Neutrophil (primary cell): ENCODE measurements at regions not wholly inside any gene's neighbourhood (a gene's known extent, or its start where the extent isn't known, plus 50 kb on each side); places are given as distances from the start of the nearest gene placed in this dataset.

Experiments used
- H3K27ac ChIP-seq: fragments of 200-600 bp; sonication (generic); 2 replicates; pipeline ENCODE4 v1.5.1; 2016; ENCODE audit warnings: mild to moderate bottlenecking, moderate library complexity
- H3K27me3 ChIP-seq: fragments of 200-600 bp; sonication (generic); 2 replicates; pipeline ENCODE4 v1.6.0; 2016; ENCODE audit warnings: mild to moderate bottlenecking
- H3K36me3 ChIP-seq: fragments of 200-600 bp; sonication (generic); 2 replicates; pipeline ENCODE4 v1.5.1; 2017
- H3K4me1 ChIP-seq, 2 experiments: fragments of 200-600 bp in 1 of 2; sonication (generic) in 1 of 2; 1 replicate in 1 of 2; 2 replicates in 1 of 2; pipeline versions ENCODE4 v1.5.1 to v1.6.1; 2013 to 2016; ENCODE audit warnings: low read depth in 1 of 2, low read length in 1 of 2, mild to moderate bottlenecking in 1 of 2, moderate library complexity in 1 of 2; ENCODE audit not compliant: control insufficient read depth in 1 of 2, insufficient read depth in 1 of 2
- H3K4me3 ChIP-seq, 2 experiments: fragments of 200-600 bp in 1 of 2; sonication (generic) in 1 of 2; 1 replicate in 1 of 2; 2 replicates in 1 of 2; pipeline ENCODE4 v1.5.1; 2013 to 2016; ENCODE audit warnings: low read depth in 1 of 2, low read length in 1 of 2, mild to moderate bottlenecking in 1 of 2, moderate library complexity in 1 of 2
- H3K9me3 ChIP-seq: fragments of 200-600 bp; sonication (generic); 2 replicates; pipeline ENCODE4 v1.5.1; 2016
- CTCF ChIP-seq: fragments of 200-600 bp; sonication (generic); IDR thresholded peaks from 2 replicates; pipeline ENCODE4 v1.5.1; 2016; ENCODE audit warnings: antibody characterized with exemption

GRCh38 chr5:155295111-155295510 is 281.6 kb downstream of the KIF4B start:
- TF ChIP-seq CTCF = no peak
- H3K4me3 ChIP-seq = no peak overlapping the region
- H3K27ac ChIP-seq = no peak overlapping the region
- no peaks in the 10 kb centered on the region for H3K36me3 ChIP-seq
- no peaks in the 10 kb centered on the region for H3K9me3 ChIP-seq
- H3K4me1 ChIP-seq = no peaks in the 10 kb centered on the region
- H3K27me3 ChIP-seq = no peaks in the 10 kb centered on the region

DNA sequence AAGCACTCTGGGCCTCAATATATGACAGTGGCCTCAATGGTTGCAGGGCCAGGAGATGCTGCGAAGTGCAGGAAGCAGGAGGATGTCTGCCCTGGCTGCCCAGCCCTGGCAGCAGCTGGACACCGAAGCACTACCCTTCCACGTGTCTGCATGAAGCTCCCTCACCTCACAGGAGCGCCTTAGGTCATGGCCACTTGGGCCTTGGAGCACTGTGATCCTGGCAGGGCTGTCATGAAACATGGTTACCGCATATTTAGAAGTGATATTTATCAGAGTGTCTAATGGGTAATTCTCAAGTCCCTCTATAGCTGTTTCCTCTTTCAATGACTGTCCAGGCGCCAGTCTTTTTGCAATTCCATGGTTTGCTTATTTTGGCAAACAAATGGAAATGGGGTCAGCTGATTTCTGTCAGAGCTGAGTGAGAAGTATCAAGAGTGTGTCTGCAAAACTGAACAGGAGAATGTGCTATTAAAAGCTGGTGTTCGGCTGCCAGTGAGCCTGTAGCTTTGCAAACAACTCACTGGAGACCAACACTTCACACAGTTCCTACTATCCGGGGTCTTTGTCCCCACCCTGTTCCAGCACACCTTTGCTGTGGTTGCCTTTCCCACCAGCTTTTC is 285.9 kb downstream of the KIF4B start:
- TF ChIP-seq CTCF = no peak
- H3K4me3 ChIP-seq = no peak overlapping the region
- H3K27me3 ChIP-seq = no peaks in the 10 kb centered on the region
- peaks cover 8 to 9% of the 10 kb centered on the region in 2 experiments for H3K4me1 ChIP-seq
- H3K27ac ChIP-seq = no peak overlapping the region
- no peaks in the 10 kb centered on the region for H3K36me3 ChIP-seq
- H3K9me3 ChIP-seq = no peaks in the 10 kb centered on the region

DNA sequence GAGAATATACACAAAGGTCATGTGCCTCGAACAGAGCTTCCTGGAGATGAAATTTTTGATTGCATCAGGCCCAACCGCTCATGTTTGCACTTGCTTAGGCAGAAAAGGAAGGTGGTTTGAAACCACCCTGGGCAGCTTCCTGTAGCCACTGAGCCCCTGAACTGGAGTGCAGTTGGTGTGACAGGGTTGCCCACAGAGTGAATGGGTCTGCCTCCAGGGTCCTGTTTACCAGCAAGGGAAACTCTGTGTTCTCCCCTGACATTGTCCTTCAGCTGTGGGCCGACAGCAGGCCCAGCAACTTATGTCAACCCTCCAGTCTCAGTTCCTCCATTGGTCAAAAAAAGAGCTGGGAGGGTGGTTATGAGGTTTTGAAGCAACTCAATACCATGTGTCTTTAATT is 289.6 kb downstream of the KIF4B start:
- H3K4me3 ChIP-seq = no peak overlapping the region
- no peak overlapping the region for H3K27ac ChIP-seq
- no peaks in the 10 kb centered on the region for H3K9me3 ChIP-seq
- no peak for TF ChIP-seq CTCF
- no peaks in the 10 kb centered on the region for H3K36me3 ChIP-seq
- H3K4me1 ChIP-seq = peaks cover 8 to 9% of the 10 kb centered on the region in 2 experiments
- no peaks in the 10 kb centered on the region for H3K27me3 ChIP-seq

DNA sequence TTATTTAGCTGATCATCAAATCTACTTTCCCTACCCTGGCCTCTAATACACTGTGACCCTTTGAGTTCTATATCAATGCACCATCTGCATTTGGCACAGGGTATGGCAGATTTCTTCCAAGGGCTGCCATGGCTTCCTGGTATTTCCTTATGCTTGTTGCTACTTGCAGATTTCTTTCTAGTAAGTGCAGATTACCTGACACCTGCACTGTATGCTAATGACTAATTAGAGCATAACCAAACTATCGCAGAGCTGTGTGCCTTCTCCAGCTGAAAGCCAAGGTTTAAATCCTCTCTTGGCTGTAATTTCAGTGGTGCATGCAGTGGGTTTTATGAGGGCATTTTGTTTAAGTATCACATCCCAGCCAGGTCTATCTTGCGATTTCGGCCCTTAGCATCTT is 293.7 kb downstream of the KIF4B start:
- TF ChIP-seq CTCF = no peak
- Histone ChIP-seq H3K9me3 (no peaks in the 10 kb centered on the region), H3K4me1 (peaks cover 8 to 9% of the 10 kb centered on the region in 2 experiments), H3K27me3 (no peaks in the 10 kb centered on the region), H3K36me3 (no peaks in the 10 kb centered on the region), H3K27ac (no peak overlapping the region), H3K4me3 (no peak overlapping the region)

GRCh38 chr5:155308289-155308688 is 294.7 kb downstream of the KIF4B start:
- Histone ChIP-seq H3K27me3 (no peaks in the 10 kb centered on the region), H3K4me1 (peaks cover 3 to 4% of the 10 kb centered on the region in 2 experiments), H3K27ac (no peak overlapping the region), H3K36me3 (no peaks in the 10 kb centered on the region), H3K4me3 (no peak overlapping the region), H3K9me3 (no peaks in the 10 kb centered on the region)
- TF ChIP-seq CTCF = no peak
